DMS 273 (cell line): ENCODE measurements at regions not wholly inside any gene's neighbourhood (a gene's known extent, or its start where the extent isn't known, plus 50 kb on each side); places are given as distances from the start of the nearest gene placed in this dataset.

Experiments
- DNase-seq: peaks from one replicate; lab custom pipeline; 2025; ENCODE audit not compliant: unreplicated experiment; lab: John Stamatoyannopoulos, UW

- no peak for DNase-seq
Observed at GRCh38 chr4:22988526-22988925, 295.8 kb downstream of the GBA3 start.

GRCh38 chr4:22987870-22988269 lies 295.1 kb downstream of the GBA3 start:
- DNase-seq = no peak

- DNase-seq = no peak
Observed at GRCh38 chr4:22986881-22987280, 294.1 kb downstream of the GBA3 start.

GRCh38 chr4:22986262-22986661 lies 293.5 kb downstream of the GBA3 start:
- DNase-seq = no peak

- no peak for DNase-seq
Observed at GRCh38 chr4:22984390-22984789, 291.7 kb downstream of the GBA3 start.

- no peak for DNase-seq
Observed at GRCh38 chr4:22978656-22979055, 285.9 kb downstream of the GBA3 start.

- no peak for DNase-seq
Observed at GRCh38 chr4:22970665-22971064, 277.9 kb downstream of the GBA3 start.

- DNase-seq = no peak
Observed at GRCh38 chr4:22969287-22969896, 276.7 kb downstream of the GBA3 start.

GRCh38 chr4:22962295-22962694 lies 269.6 kb downstream of the GBA3 start:
- peak; percentile 61 for DNase-seq

GRCh38 chr4:22959483-22959882 lies 266.7 kb downstream of the GBA3 start:
- no peak for DNase-seq

GRCh38 chr4:22957774-22958309 lies 265.1 kb downstream of the GBA3 start:
- peak; percentile 69 for DNase-seq

GRCh38 chr4:22949161-22949855 lies 256.6 kb downstream of the GBA3 start:
- no peak for DNase-seq

- DNase-seq = peak; percentile 24
Observed at GRCh38 chr4:22947851-22948250, 255.1 kb downstream of the GBA3 start.

- no peak for DNase-seq
Observed at GRCh38 chr4:22942920-22943559, 250.3 kb downstream of the GBA3 start.

GRCh38 chr4:22941688-22942375 lies 249.1 kb downstream of the GBA3 start:
- peak; percentile 36 for DNase-seq

GRCh38 chr4:22932326-22932725 lies 239.6 kb downstream of the GBA3 start:
- DNase-seq = no peak

- DNase-seq = no peak
Observed at GRCh38 chr4:22922426-22922825, 229.7 kb downstream of the GBA3 start.

GRCh38 chr4:22921936-22922335 lies 229.2 kb downstream of the GBA3 start:
- DNase-seq = no peak

GRCh38 chr4:22911285-22911684 lies 218.5 kb downstream of the GBA3 start:
- DNase-seq = no peak

- no peak for DNase-seq
Observed at GRCh38 chr4:22910200-22910599, 217.5 kb downstream of the GBA3 start.

- DNase-seq = no peak
Observed at GRCh38 chr4:22906045-22906444, 213.3 kb downstream of the GBA3 start.

- DNase-seq = no peak
Observed at GRCh38 chr4:22903913-22904312, 211.2 kb downstream of the GBA3 start.
